CD4-positive, alpha-beta T cell (primary cell): ENCODE measurements at regions not wholly inside any gene's neighbourhood (a gene's known extent, or its start where the extent isn't known, plus 50 kb on each side); places are given as distances from the start of the nearest gene placed in this dataset.
"Not testable (repeated sequence)": the region's sequence is repeated elsewhere in the genome, so short reads cannot be mapped to it uniquely, and the experiment has no call there.

Experiments
- ATAC-seq: fragments of 200-7000 bp; cut with Tn5 transposase; one replicate; pipeline ENCODE4 v1.10.0; 2022; ENCODE audit warnings: mild to moderate bottlenecking; ENCODE audit not compliant: poor library complexity
- CTCF ChIA-PET: fragments of 350-600 bp; sonication (Branson Sonifier 250); formaldehyde crosslinking; loops from one replicate; lab custom pipeline; 2021; ENCODE audit warnings: antibody characterized with exemption, inconsistent platforms; lab: Charles Lee
- POLR2A ChIA-PET: fragments of 350-600 bp; sonication (Branson Sonifier 250); formaldehyde crosslinking; loops from one replicate; lab custom pipeline; 2021; ENCODE audit warnings: antibody characterized with exemption, inconsistent platforms; lab: Charles Lee
- DNase-seq, 14 experiments: peaks; one replicate each; pipeline ENCODE4 v3.0.0-alpha.2; 2013 to 2020; ENCODE audit warnings: mixed read lengths in 2 of 14
- H3K27ac ChIP-seq, 2 donors: one replicate each; pipeline versions ENCODE4 v1.5.1 to v1.7.0; 2013; ENCODE audit warnings: low read length in 2 of 2, low read depth in 1 of 2, mild to moderate bottlenecking in 1 of 2
- H3K27me3 ChIP-seq, 2 experiments: 1 replicate in 1 of 2; 2 replicates in 1 of 2; pipeline versions ENCODE4 v1.6.1 to v1.7.0; 2013; ENCODE audit warnings: low read length in 2 of 2, control low read depth in 1 of 2, mild to moderate bottlenecking in 1 of 2, moderate library complexity in 1 of 2; ENCODE audit not compliant: insufficient read depth in 2 of 2, control insufficient read depth in 1 of 2
- H3K36me3 ChIP-seq: one replicate; pipeline ENCODE4 v1.6.1; 2013; ENCODE audit warnings: low read length, control low read depth; ENCODE audit not compliant: insufficient read depth
- H3K4me1 ChIP-seq: one replicate; pipeline ENCODE4 v1.6.1; 2013; ENCODE audit warnings: low read length, control low read depth; ENCODE audit not compliant: insufficient read depth
- H3K4me3 ChIP-seq: one replicate; pipeline ENCODE4 v1.5.1; 2013; ENCODE audit warnings: mild to moderate bottlenecking, low read length, moderate library complexity
- H3K9me3 ChIP-seq, 2 experiments: 1 replicate in 1 of 2; 2 replicates in 1 of 2; pipeline versions ENCODE4 v1.6.1 to v1.7.0; 2013; ENCODE audit warnings: low read length in 2 of 2, mild to moderate bottlenecking in 2 of 2, control low read depth in 1 of 2, moderate library complexity in 1 of 2; ENCODE audit not compliant: control insufficient read depth in 1 of 2, insufficient read depth in 1 of 2
- H3K27ac Mint-ChIP-seq: one replicate; pipeline ENCODE4 v1.8.0; 2020; ENCODE audit warnings: mixed read lengths
- H3K27me3 Mint-ChIP-seq: one replicate; pipeline ENCODE4 v1.8.0; 2021; ENCODE audit warnings: mixed read lengths
- H3K36me3 Mint-ChIP-seq: one replicate; pipeline ENCODE4 v1.8.0; 2021; ENCODE audit warnings: low read depth, mixed read lengths
- H3K4me1 Mint-ChIP-seq: one replicate; pipeline ENCODE4 v1.8.0; 2021; ENCODE audit warnings: low read depth, mixed read lengths
- H3K4me3 Mint-ChIP-seq: one replicate; pipeline ENCODE4 v1.8.0; 2020; ENCODE audit warnings: mild to moderate bottlenecking, mixed read lengths
- H3K9me3 Mint-ChIP-seq: one replicate; pipeline ENCODE4 v1.8.0; 2020; ENCODE audit warnings: mixed read lengths
- CTCF ChIP-seq: fragments of 200-600 bp; IDR thresholded peaks from one replicate; pipeline ENCODE4 v1.8.0; 2022; ENCODE audit warnings: antibody characterized with exemption, mild to moderate bottlenecking
- intact Hi-C, 2 experiments: fragments of 100-400 bp; cut with DNase I in 1 of 2; cut with micrococcal nuclease in 1 of 2; formaldehyde crosslinking; loops; one replicate each; pipeline versions ENCODE4 v1.15.1 to v1.9.0; 2023 to 2025; cut with DNase I, micrococcal nuclease

GRCh38 chr11:92035488-92035887, 189.1 kb upstream of the FAT3 start:
- H3K4me1 ChIP-seq: no peaks in the 10 kb centered on the region
- no peak overlapping the region for H3K4me3 ChIP-seq
- ATAC-seq (no peak), DNase-seq (no peak)
- ChIA-PET CTCF (interaction anchor here (1.3 kb wide), 1 partner anchor 30 kb away, joined by 4 read pairs; no protein-coding TSS in a partner anchor), POLR2A (no interaction called here)
- intact Hi-C loops: no loop called here
- no peaks in the 10 kb centered on the region for H3K36me3 Mint-ChIP-seq
- no peak overlapping the region for H3K27ac ChIP-seq
- H3K27me3 ChIP-seq: no peaks in the 10 kb centered on the region
- no peaks in the 10 kb centered on the region for H3K27me3 Mint-ChIP-seq
- H3K36me3 ChIP-seq: no peaks in the 10 kb centered on the region
- no peaks in the 10 kb centered on the region for H3K9me3 ChIP-seq
- H3K4me3 Mint-ChIP-seq: no peak overlapping the region
- H3K4me1 Mint-ChIP-seq: no peaks in the 10 kb centered on the region
- H3K27ac Mint-ChIP-seq: no peak overlapping the region
- TF ChIP-seq CTCF: no peak
- H3K9me3 Mint-ChIP-seq: peaks cover 6% of the 10 kb centered on the region

GRCh38 chr11:92027136-92027535, 197.5 kb upstream of the FAT3 start:
- DNase-seq, CTCF ChIA-PET, POLR2A ChIA-PET, H3K9me3 ChIP-seq, H3K4me3 ChIP-seq, H3K27ac Mint-ChIP-seq, intact Hi-C loops, H3K4me1 Mint-ChIP-seq, H3K4me1 ChIP-seq, H3K4me3 Mint-ChIP-seq, H3K27me3 Mint-ChIP-seq, H3K36me3 Mint-ChIP-seq, H3K27me3 ChIP-seq, H3K27ac ChIP-seq, H3K36me3 ChIP-seq, ATAC-seq, H3K9me3 Mint-ChIP-seq: not testable (repeated sequence)

GRCh38 chr11:92026664-92027063, 198.0 kb upstream of the FAT3 start:
- ChIA-PET CTCF (no interaction called here), POLR2A (no interaction called here)
- Mint-ChIP-seq H3K4me3 (no peak overlapping the region), H3K27ac (no peak overlapping the region), H3K36me3 (no peaks in the 10 kb centered on the region), H3K27me3 (no peaks in the 10 kb centered on the region), H3K9me3 (peaks cover 2% of the 10 kb centered on the region), H3K4me1 (no peaks in the 10 kb centered on the region)
- no peak overlapping the region for H3K4me3 ChIP-seq
- peaks cover 4% of the 10 kb centered on the region in 2 experiments for H3K9me3 ChIP-seq
- H3K27ac ChIP-seq: no peak overlapping the region
- intact Hi-C loops: no loop called here
- no peaks in the 10 kb centered on the region for H3K4me1 ChIP-seq
- DNase-seq (no peak), ATAC-seq (no peak)
- no peaks in the 10 kb centered on the region for H3K36me3 ChIP-seq
- TF ChIP-seq CTCF: no peak
- no peaks in the 10 kb centered on the region for H3K27me3 ChIP-seq

GRCh38 chr11:92024788-92025187, 199.8 kb upstream of the FAT3 start:
- H3K4me1 ChIP-seq: no peaks in the 10 kb centered on the region
- H3K36me3 Mint-ChIP-seq: no peaks in the 10 kb centered on the region
- intact Hi-C loops: loop anchor here in 1 of 2 experiments (5.0 kb wide), 1 partner anchor 33 kb away; no protein-coding TSS in a partner anchor
- ATAC-seq (no peak), DNase-seq (no peak)
- CTCF ChIA-PET: no interaction called here
- no peak overlapping the region for H3K4me3 ChIP-seq
- peaks cover 8% of the 10 kb centered on the region for H3K9me3 Mint-ChIP-seq
- H3K9me3 ChIP-seq: peaks cover 4% of the 10 kb centered on the region in 2 experiments
- no peak for TF ChIP-seq CTCF
- H3K27ac Mint-ChIP-seq: no peak overlapping the region
- POLR2A ChIA-PET: no interaction called here
- no peaks in the 10 kb centered on the region for H3K27me3 Mint-ChIP-seq
- H3K36me3 ChIP-seq: no peaks in the 10 kb centered on the region
- H3K4me3 Mint-ChIP-seq: no peak overlapping the region
- H3K27ac ChIP-seq: no peak overlapping the region
- H3K27me3 ChIP-seq: no peaks in the 10 kb centered on the region
- no peaks in the 10 kb centered on the region for H3K4me1 Mint-ChIP-seq
